Activated CD4-positive, alpha-beta T cell treated with anti-CD3 and anti-CD28 coated beads, Interleukin-2, amount 50 U/mL, for 24 hours (primary cell): ENCODE measurements at regions not wholly inside any gene's neighbourhood (a gene's known extent, or its start where the extent isn't known, plus 50 kb on each side); places are given as distances from the start of the nearest gene placed in this dataset.

ENCODE experiments used
- DNase-seq, 2 donors: peaks; one replicate each; pipeline ENCODE4 v3.0.0-alpha.2; 2020; ENCODE audit warnings: low read depth in 1 of 2, low spot score in 1 of 2

DNA sequence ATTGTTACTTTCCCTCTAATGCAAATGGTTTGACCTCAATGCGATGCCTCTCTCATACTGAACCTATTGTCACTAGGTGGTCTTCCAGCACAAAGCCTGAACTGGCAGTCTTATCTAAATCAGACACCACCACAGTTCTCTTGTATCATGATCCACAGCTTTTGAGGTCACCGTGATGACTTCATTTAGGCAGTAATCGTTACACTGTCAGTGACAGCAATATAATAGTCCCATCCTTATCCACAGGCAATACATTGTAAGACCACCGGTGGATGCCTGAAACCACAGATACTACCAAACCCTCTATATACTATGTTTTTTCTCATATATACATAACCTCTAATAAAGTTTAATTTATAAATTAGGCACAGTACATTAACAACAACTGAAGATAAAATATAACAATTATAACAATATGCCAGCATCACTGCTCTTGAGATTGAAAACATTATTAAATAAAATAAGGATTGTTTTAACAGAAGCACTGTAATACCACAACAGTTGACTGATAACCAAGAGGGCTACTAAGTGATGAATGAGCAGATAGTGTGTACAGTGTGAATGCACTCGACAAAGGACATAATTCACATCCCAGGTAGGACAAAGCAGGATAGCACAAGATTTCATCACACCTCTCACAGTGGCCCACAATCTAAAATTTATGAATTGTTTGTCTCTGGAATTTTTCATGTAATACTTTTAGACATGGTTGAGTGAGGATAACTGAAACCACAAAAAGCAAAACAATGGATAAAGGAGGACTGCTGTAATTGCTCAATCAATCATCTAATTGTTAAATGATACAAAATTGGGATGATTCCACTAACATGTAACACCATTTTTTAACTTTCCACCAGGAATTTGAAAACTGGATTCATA, 419.4 kb downstream of the CENPC start:
- DNase-seq: no peak

DNA sequence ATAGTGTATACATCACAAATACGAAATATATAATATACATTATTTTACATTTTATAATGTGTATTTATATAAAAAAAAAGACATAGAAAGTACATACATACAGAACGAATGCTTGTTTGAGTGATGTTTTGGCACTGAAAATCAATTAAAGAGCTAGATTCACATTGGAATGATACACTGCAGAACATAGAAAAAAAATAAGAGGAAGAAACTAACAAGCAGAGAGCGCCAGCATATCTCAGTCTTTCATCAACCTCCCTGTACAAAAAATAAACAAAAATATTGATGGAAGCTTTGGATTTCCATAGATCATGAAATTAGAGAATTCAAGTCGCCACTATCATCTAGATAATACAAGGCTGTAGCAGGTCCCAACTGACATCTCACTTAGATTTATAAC, 420.6 kb downstream of the CENPC start:
- no peak for DNase-seq

DNA sequence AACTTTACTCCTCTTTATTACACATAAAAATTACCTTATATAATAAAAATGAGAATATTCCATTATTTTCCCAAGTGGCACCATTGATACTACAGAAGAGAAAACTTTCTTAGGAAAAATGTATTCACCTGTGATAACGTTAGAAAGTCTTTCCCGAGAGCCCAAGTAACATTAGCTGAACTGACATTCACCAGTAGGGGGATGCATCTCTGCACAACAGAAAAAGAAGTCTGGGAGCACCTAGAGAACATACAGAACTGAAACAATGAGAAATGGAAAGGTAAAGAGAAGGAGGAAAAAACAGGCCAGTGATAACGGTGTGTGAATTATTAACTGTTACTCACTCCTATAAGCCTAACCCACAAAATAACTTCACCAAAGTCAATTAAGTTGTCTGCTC, 423.3 kb downstream of the CENPC start:
- no peak for DNase-seq

DNA sequence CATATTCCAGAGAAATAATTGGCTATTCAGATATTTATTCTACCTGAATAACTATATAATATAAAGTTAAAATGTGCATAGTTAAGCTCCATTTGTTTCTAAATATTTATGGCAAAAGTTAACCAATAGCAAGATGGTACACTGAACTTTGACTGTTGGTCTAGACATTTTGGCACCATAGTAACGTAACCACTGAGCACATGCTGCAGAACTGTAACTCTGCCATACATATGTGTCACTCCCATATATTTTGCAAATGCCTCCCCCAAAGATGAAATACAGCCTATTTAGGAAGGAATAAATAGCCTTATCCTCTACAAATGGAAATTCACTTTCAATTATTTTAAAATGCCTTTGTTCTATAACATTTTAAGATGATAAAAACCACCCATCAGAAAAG, 424.9 kb downstream of the CENPC start:
- no peak for DNase-seq

DNA sequence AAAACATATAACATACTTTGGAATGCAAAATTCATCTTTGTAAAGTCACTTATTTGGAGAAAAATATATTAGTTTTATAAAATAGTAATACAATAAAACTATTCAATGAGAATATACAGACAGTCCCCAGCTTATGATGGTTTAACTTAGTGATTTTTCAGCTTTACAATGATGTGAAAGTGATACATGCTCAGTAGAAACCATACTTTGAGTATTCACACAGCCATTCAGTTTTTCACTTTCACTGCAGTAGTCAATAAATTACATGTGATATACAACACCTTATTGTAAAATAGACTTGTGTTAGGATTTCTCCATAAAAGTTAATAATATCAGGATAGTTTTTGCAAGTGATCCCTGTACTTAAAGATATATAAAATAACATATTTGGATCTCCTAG, 436.0 kb downstream of the CENPC start:
- DNase-seq: no peak

DNA sequence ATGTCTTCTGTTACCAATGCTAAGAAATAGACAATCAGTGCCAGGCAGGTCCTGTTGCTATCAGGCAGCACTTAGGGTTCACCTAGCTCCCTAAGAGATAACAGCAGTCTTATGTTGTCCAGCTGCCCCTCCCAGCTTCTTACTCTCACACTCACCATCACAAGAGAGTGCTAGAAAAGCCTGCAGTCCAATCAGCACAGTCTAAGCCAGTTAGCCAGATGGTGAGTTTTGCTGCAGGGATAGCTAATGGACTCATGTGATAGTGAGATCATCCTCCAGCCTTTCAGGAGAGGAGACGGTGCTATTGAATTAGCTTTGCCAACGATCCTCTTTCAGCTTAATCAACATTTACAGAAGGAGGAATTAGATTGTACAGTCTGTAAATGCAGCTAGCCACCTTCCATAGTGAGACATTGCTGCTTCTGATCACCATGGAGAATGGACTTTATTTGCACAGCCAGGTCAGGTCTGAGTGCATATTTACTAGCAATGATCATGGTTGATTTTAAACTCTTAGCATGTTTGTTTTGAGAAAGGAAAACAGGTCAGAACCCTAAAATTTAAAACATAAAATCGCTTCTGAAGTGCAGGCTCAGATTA, 438.3 kb downstream of the CENPC start:
- DNase-seq: no peak

DNA sequence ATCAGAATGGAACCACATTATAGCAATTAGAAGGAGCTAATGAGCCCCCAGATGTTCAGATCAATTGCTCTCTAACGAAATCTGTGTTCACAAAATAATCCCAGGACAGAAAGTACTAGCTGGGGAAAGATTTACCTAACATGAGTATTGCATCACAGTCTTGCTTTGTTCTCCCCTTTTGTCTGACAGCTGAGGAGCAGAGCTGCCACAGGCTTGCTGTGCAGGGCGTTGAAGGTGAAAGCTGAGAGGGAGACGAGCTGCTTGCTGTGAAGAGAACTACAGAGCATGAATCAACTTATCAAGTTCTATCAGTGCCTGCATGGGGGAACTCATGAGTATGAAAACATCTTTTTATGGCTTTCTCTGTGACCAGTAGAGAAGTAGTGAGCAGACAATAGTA, 441.2 kb downstream of the CENPC start:
- no peak for DNase-seq

DNA sequence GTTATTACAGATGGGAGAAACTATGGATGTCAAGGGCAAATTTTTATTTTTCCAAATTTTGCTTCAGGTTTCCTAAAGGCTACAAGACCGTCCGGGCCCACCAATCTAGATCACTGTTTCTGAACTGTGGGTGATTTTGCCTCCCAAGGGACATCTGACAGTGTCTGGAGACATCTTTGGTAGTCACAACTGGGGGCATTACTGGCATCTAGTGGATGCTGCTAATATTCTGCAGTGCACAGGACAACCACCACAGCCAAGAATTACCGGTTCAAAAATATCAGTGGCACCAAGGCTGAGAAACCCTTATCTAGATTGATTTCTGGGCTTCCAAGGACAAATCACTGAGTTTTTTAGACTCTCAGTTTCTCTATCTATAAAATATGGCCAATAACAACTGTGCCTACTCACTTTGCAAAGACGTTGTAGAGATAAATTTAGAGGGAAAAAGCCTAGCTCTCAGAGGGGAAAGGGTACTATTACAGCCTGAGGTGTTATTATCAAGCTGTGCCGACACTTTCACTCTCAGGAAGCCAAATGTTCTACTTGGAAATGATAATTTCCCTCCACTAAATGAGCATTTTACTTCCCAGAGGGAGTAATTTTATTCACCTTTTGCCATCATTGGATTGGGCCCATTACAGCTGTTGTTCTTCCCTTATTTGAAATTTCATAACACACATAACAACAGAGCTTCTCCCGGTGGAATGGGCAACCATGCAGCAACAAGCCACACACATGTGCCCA, 442.1 kb downstream of the CENPC start:
- no peak for DNase-seq

DNA sequence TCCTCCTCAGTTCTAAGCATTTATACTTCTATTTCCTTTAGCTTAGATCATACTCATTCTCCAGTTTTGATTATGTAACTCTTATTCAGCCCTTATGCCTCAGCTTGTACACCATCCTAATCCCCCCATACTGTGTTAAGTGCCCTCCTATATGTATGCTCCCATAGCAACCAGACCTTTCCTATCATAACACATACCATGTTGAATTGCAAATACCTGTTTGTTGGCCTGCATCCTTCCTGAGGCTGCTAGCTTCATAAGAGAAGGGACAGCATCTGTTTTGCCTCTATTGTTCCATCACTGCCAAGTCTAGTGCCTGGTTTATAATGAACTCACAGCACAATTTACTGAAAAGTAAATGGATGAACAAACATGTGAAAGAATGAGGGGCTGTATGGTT, 443.7 kb downstream of the CENPC start:
- DNase-seq: no peak

DNA sequence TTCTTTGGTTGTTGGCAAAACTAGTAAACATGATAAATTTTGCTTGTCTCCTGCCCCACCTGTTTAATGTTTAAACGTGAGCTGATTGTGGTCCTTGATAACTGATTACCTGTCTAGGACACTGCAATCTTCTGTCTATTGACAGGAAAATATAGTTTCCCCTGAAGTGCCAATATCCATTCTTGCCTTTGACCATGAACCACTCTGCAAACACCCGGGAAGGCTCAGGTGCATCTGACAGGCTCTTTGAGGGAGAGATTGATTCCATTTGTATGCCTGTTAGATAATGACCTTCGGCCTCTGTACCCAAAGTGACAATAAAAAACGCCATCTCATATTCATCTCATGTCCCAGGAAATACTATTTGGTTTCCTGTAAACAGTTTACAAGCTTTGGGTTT, 453.0 kb downstream of the CENPC start:
- DNase-seq: no peak

DNA sequence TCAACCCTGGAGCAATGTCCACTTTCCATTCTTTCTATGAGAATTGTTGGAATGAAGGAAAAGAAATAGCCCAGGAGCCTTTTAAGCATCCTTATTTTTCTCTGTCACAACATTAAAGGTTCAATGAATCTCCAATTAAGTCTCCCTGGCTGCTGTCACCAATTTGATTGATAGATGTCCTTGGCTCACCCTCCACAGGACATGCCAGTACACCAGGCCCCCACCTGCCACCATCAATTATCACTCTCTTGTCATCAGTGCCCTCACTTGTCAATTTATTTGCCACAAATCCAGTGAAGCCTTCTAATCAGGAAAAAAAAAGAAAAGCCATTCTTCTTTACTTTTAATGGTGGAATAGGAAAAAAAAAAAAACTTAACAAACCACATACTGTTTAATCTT, 453.6 kb downstream of the CENPC start:
- no peak for DNase-seq

DNA sequence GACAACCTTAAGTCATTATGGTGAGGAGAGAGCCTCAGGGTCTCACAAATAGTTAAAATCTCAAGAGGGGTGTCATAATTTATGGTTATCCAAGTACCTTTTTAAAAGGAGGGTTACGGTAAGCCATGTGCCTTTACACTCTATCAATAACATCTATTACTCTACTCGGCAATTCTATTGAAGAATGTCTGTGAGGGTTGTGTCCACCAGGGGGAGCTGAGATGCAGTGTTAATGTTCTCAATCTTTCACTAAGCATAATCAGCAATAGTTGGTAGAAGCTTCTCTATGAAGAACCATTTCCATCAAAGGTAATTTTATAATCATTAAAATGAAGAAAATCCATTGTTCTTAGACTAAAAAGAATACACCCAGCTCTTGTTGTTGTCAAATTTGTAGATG, 457.4 kb downstream of the CENPC start:
- peak; percentile 2 to 29 for DNase-seq

DNA sequence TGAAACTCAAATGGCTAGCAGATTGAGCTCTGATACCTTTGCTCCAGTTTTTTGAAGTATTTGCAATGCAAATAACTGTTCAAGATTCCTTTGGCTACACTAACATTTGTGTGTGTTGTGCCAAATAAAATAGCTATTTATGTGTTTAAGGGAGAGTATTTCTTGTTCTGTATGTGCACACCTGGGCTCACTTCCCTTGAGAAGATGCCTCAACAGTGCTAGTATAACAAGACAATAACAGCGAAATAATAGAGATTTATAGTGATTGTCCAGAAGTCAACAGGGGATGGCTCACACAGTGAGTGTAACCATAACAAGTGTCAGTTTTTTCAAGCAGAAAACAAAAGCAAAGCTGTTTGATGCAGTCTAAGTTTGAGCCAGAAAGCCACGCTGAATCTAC, 460.5 kb downstream of the CENPC start:
- no peak for DNase-seq

DNA sequence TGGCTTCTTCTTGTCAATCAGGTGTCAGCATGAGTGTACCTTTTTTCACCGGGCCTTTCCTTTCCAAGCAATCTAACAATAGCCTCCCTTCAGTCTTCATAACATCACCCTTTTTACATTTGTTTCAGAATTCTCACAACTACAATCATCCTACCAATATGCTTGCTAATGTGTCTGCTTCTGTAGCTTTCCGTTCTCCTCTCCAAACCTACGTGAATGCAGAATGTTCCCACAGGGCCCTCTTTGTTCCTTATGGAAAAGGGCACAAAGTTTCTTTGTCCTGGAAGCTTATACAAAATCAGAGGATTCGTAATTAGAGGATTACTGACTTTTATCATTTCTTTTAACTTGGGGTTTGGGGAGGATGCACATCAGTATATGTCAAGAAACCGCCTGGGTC, 461.8 kb downstream of the CENPC start:
- DNase-seq: no peak

DNA sequence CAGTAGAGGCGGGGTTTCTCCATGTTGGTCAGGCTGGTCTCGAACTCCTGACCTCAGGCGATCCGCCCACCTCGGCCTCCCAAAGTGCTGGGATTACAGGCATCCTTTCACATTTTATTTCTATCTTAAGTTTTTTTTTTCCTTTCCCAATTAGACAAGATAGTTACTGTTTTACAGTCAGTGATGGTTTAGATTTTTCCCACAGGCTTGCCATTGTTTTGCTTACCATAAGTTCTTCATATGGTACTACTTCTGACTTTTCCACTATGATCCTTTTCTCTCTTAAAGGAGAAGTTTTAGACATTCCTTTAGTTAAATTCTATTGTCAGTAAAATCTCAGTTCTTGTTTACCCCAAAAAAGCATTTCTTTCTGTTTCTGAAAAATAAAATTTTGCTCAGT, 462.6 kb downstream of the CENPC start:
- no peak for DNase-seq

DNA sequence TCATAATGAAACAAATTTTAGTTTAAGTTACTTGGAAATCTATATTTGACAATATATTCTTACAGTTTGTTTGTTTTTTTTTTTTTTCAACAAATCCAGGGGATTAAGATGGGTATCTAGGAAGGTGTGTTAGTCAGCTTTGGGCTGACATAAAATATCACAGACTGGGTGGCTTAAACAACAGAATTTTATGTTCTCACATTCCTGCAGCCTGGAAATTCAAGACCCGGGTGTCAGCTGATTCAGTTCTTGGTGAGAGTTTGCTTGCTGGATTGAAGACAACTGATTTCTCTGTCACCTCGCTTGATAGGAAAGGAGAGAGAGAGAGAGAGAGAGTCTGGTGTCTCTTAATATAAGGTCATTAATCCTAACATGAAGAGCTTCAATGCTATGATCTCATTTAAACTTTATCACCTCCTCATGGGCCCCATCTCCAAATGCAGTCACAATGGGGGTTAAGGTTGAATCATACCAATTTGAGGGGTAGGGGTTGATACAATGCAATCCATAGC, 465.2 kb downstream of the CENPC start:
- DNase-seq: no peak

DNA sequence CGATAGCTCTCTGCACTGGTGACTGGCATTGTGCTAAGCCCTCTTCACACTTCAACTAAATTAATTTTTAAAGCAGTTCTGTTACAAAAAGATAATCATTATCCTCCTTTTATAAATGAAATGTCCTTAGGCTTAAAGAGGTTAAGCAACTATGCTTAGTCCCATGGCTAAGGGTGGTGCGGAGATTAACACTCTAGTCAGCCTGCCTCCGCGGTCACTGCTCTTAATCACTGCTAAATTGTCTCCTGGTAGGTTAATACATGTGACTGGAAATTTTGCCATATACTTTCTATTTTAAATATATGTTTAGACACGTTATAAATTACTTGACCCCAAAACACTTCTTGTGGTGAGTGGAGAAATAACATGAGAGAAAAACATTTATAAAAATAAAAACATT, 473.7 kb downstream of the CENPC start:
- DNase-seq: no peak

DNA sequence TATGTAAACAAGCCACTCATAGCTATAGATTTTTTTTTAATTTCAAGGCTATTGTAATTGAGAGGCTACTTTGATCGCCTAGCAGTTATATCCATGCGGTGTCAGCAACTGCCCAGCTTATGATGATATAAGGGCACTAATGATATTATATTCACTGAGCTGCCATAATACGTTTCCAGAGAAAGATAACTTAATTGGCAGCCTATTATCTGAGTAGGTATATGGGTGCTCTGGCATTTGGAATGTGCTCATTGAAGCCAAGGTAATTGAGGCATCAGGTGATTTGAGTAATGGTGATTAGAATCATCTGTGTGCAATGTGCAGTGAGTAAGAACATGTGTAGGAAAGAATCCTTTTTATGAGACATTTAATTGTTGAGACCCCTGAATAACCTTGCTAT, 490.0 kb downstream of the CENPC start:
- DNase-seq: no peak

DNA sequence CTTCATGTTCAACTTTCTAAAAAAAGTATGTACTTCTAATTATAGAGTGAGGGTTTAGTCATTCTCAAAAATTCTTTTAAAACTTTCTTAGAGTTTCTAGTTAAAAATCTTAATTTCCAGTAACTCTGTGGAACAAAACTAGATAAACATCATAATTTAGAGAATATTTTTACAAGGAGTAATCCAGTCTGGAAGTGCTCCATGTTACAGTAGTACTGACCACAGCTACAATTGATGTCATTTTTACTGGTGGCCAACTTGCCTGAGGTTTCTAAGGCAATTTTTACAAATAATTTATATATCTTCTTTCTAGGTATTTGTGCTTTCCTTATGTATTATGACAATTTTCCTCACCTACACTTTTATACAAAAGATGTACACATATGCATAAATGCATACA, 490.4 kb downstream of the CENPC start:
- DNase-seq: no peak

DNA sequence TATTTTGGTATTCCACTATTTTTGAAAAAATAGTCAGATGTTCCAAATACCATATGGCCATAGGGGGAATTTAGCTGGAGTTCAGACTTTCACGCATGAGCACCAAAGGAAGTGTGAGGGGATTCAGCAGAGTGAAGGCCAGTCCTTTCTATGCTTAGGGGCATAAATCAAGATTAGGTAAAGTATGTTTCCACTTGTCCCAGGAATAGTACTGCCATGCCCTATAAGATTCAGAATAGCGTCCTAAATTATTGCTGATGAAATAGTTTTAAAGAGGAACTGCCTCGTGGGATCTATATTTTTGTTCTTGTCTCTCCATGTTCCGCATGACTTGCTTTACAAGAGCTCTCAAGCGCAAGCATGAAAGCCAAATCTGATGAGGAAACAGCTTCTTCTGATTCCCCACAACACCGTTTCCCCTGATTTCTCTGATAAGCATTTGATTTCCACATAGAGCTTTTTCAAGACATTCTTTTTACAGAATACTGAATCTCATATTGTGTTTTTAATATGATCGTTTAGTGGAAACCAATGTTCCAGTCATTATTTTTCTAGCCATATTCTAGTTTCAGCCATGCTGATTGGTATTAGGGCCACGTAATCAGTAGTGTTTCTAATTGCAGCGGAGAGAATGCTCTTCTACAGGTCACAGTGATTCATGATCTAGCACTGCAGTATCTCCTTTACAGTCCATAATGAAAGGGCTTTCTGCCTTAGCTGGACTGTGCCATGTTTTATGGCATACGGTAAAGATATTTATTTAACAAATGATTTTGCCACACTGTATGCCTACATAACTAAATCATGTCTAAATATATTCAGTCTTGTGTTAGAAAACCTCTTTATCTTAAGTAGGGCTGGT, 492.3 kb downstream of the CENPC start:
- no peak for DNase-seq
